Fibroblast of lung (primary cell): ENCODE measurements at regions not wholly inside any gene's neighbourhood (a gene's known extent, or its start where the extent isn't known, plus 50 kb on each side); places are given as distances from the start of the nearest gene placed in this dataset.

Source experiments
- DNase-seq, 2 donors: peaks; one replicate each; pipeline versions ENCODE4 v3.0.0 to v3.0.0-alpha.2; 2010; ENCODE audit warnings: low read depth in 2 of 2
- H2AFZ ChIP-seq: 2 replicates; pipeline ENCODE4 v1.5.1; 2012; ENCODE audit warnings: low read length, control low read depth, inconsistent platforms
- H3K27ac ChIP-seq: 2 replicates; pipeline ENCODE4 v1.5.1; 2011; ENCODE audit warnings: low read length, control low read depth; ENCODE audit not compliant: insufficient read depth
- H3K27me3 ChIP-seq: 2 replicates; pipeline ENCODE4 v1.5.1; 2011; ENCODE audit warnings: mild to moderate bottlenecking, low read length; ENCODE audit not compliant: control insufficient read depth, insufficient read depth
- H3K36me3 ChIP-seq: 2 replicates; pipeline ENCODE4 v1.5.1; 2011; ENCODE audit warnings: low read length; ENCODE audit not compliant: control insufficient read depth, insufficient read depth
- H3K4me1 ChIP-seq: 2 replicates; pipeline ENCODE4 v1.5.1; 2011; ENCODE audit warnings: low read length; ENCODE audit not compliant: control insufficient read depth, insufficient read depth; ENCODE audit errors: extremely low read depth
- H3K4me2 ChIP-seq: 2 replicates; pipeline ENCODE4 v1.5.1; 2011; ENCODE audit warnings: low read length, control low read depth; ENCODE audit not compliant: insufficient read depth; ENCODE audit errors: extremely low read depth
- H3K4me3 ChIP-seq, 4 experiments: fragments of 200-600 bp in 1 of 4; sonication (generic) in 1 of 4; replicated peaks in 1 of 4; 2 replicates each; pipeline ENCODE4 v1.5.1; 2011 to 2016; ENCODE audit warnings: low read length in 4 of 4, low read depth in 3 of 4, mild to moderate bottlenecking in 3 of 4, control low read depth in 2 of 4, inconsistent platforms in 1 of 4, mixed read lengths in 1 of 4; ENCODE audit not compliant: insufficient read depth in 1 of 4; ENCODE audit errors: control extremely low read depth in 1 of 4
- H3K79me2 ChIP-seq: 2 replicates; pipeline ENCODE4 v1.5.1; 2012; ENCODE audit warnings: mild to moderate bottlenecking, low read length, inconsistent platforms; ENCODE audit not compliant: control insufficient read depth, insufficient read depth
- H3K9ac ChIP-seq: 2 replicates; pipeline ENCODE4 v1.5.1; 2011; ENCODE audit warnings: mild to moderate bottlenecking, low read length, control low read depth; ENCODE audit not compliant: insufficient read depth
- H3K9me3 ChIP-seq: 2 replicates; pipeline ENCODE4 v1.5.1; 2012; ENCODE audit warnings: low read depth, low read length; ENCODE audit not compliant: control insufficient read depth, insufficient read depth
- H4K20me1 ChIP-seq: 2 replicates; pipeline ENCODE4 v1.5.1; 2011; ENCODE audit warnings: low read length; ENCODE audit not compliant: control insufficient read depth, insufficient read depth; ENCODE audit errors: extremely low read depth
- CTCF ChIP-seq, 2 donors: IDR thresholded peaks in 1 of 2; conservative IDR thresholded peaks in 1 of 2; 1 replicate in 1 of 2; 2 replicates in 1 of 2; pipeline ENCODE4 v1.5.1; 2011 to 2012; ENCODE audit warnings: low read length in 2 of 2, control low read depth in 1 of 2, inconsistent platforms in 1 of 2, low read depth in 1 of 2, mild to moderate bottlenecking in 1 of 2
- EZH2 ChIP-seq: IDR thresholded peaks from 2 replicates; pipeline ENCODE4 v1.5.1; 2012; ENCODE audit warnings: low read length, control low read depth, mild to moderate bottlenecking; ENCODE audit errors: missing control alignments

DNA sequence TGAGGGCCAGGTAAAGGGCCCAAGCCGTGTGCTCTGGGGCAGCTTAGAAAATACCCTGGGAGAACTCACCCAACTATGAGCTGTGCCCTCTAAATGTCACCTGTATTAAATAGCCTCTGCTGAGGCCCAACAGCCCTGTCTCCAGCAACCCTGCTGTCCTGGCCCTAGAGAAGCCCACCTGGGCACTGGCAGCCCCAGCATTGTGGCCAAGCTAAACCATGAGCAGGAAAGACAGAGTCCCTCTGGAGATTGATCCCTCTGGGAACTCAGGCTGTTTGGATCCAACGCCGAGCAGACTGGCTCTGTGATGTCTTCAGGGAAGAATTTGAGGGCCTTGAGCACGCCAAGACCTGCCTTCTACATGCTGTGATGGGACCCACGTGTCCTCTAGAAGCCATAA, 126.5 kb downstream of the TTC32 start:
- Histone ChIP-seq H2AFZ (no peak overlapping the region), H3K27me3 (peaks cover 5% of the 10 kb centered on the region), H3K4me3 (no peak overlapping the region), H4K20me1 (no peaks in the 10 kb centered on the region), H3K4me2 (no peak overlapping the region), H3K9me3 (no peaks in the 10 kb centered on the region), H3K27ac (no peak overlapping the region), H3K36me3 (no peaks in the 10 kb centered on the region), H3K9ac (no peak overlapping the region), H3K79me2 (no peaks in the 10 kb centered on the region), H3K4me1 (peaks cover 2% of the 10 kb centered on the region)
- TF ChIP-seq CTCF (conservative IDR thresholded peaks at IDR 0.05 in 1 of 2, IDR thresholded peaks at IDR 0.05 in 1 of 2; ENCODE audit: low read depth in 1 of 2, low read length in 2 of 2): no peak
- no peak for TF ChIP-seq EZH2
- DNase-seq: no peak

DNA sequence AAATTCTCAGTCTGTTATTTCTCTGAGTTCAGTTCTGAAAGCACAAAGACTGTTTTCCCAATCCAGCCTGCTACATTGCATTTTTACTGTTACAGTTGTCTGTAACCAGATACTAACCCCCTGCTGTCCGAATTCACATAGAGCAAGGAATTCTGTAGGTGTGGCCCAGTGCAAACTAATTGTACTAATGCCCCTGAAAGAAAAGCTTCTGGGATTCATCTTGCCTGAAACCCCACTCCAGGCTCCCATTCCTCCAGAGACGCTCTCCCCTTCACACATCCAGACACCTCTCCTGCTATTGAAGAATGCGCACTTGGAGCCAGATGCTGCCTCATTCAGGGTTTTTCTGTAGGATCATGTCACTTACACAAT, 127.0 kb downstream of the TTC32 start:
- H3K27ac ChIP-seq: no peak overlapping the region
- peaks cover 2% of the 10 kb centered on the region for H3K4me1 ChIP-seq
- H3K9ac ChIP-seq: no peak overlapping the region
- H3K79me2 ChIP-seq: no peaks in the 10 kb centered on the region
- no peak overlapping the region for H3K4me2 ChIP-seq
- no peaks in the 10 kb centered on the region for H4K20me1 ChIP-seq
- peaks cover 5% of the 10 kb centered on the region for H3K27me3 ChIP-seq
- TF ChIP-seq EZH2 (no peak), CTCF (conservative IDR thresholded peaks at IDR 0.05 in 1 of 2, IDR thresholded peaks at IDR 0.05 in 1 of 2; ENCODE audit: low read depth in 1 of 2, low read length in 2 of 2) (peak in 1 of 2 donors; percentile 15)
- peak in 1 of 2 donors; percentile 26 for DNase-seq
- H3K36me3 ChIP-seq: no peaks in the 10 kb centered on the region
- no peaks in the 10 kb centered on the region for H3K9me3 ChIP-seq
- no peak overlapping the region for H3K4me3 ChIP-seq
- H2AFZ ChIP-seq: no peak overlapping the region

- no peak overlapping the region for H2AFZ ChIP-seq
- H3K36me3 ChIP-seq: no peaks in the 10 kb centered on the region
Measured at GRCh38 chr2:19772981-19773380, 128.8 kb downstream of the TTC32 start.

More at GRCh38 chr2:19772981-19773380, 128.8 kb downstream of the TTC32 start:
- Histone ChIP-seq H3K9me3 (no peaks in the 10 kb centered on the region), H4K20me1 (no peaks in the 10 kb centered on the region), H3K4me1 (peaks cover 2% of the 10 kb centered on the region), H3K4me2 (no peak overlapping the region), H3K9ac (no peak overlapping the region), H3K79me2 (no peaks in the 10 kb centered on the region), H3K27ac (no peak overlapping the region), H3K27me3 (peaks cover 2% of the 10 kb centered on the region), H3K4me3 (no peak overlapping the region)
- TF ChIP-seq EZH2 (no peak), CTCF (conservative IDR thresholded peaks at IDR 0.05 in 1 of 2, IDR thresholded peaks at IDR 0.05 in 1 of 2; ENCODE audit: low read depth in 1 of 2, low read length in 2 of 2) (no peak)
- DNase-seq: no peak
